ENCODE measurements at regions not wholly inside any gene's neighbourhood (a gene's known extent, or its start where the extent isn't known, plus 50 kb on each side); places are given as distances from the start of the nearest gene placed in this dataset.

GRCh38 chr9:88813638-88814209 is 177.5 kb upstream of the S1PR3 start:
- no peak for TF ChIP-seq EZH2 (IDR thresholded peaks at IDR 0.05; ENCODE audit: borderline replicate concordance, low read length)
- no peak for TF ChIP-seq CTCF (IDR thresholded peaks at IDR 0.05; ENCODE audit: low read length)
- Histone ChIP-seq H3K4me1 (ENCODE audit: insufficient read depth, low read length, severe bottlenecking) (peaks cover 32% of the 10 kb centered on the region), H3K79me2 (ENCODE audit: insufficient read depth, low read length) (no peaks in the 10 kb centered on the region), H3K27me3 (ENCODE audit: insufficient read depth, low read length) (no peaks in the 10 kb centered on the region), H3K4me3 (ENCODE audit: low read depth, low read length, poor library complexity, severe bottlenecking) (no peak overlapping the region), H3K4me2 (ENCODE audit: low read length) (no peak overlapping the region), H3F3A (ENCODE audit: insufficient read depth, low read length) (no peaks in the 10 kb centered on the region), H3K27ac (ENCODE audit: low read depth, low read length, poor library complexity, severe bottlenecking) (no peak overlapping the region), H4K20me1 (ENCODE audit: insufficient read depth, low read length) (no peaks in the 10 kb centered on the region), H3K9ac (ENCODE audit: low read length) (no peak overlapping the region), H3K9me3 (ENCODE audit: low read length) (no peaks in the 10 kb centered on the region), H2AFZ (ENCODE audit: low read length) (no peak overlapping the region), H3K36me3 (ENCODE audit: insufficient read depth, low read length) (no peaks in the 10 kb centered on the region; the same call in 1 of the 2 replicates), H3K9me2 (ENCODE audit: low read depth, low read length) (no peaks in the 10 kb centered on the region)

GRCh38 chr9:88814577-88814976 is 176.7 kb upstream of the S1PR3 start:
- H3K4me3 ChIP-seq (ENCODE audit: low read depth, low read length, poor library complexity, severe bottlenecking), result no peak overlapping the region
- H3K27ac ChIP-seq (ENCODE audit: low read depth, low read length, poor library complexity, severe bottlenecking), result no peak overlapping the region
- no peak overlapping the region for H3K4me2 ChIP-seq (ENCODE audit: low read length)
- no peak overlapping the region for H2AFZ ChIP-seq (ENCODE audit: low read length)
- H3K36me3 ChIP-seq (ENCODE audit: insufficient read depth, low read length), result no peaks in the 10 kb centered on the region; the same call in 1 of the 2 replicates
- no peaks in the 10 kb centered on the region for H3K79me2 ChIP-seq (ENCODE audit: insufficient read depth, low read length)
- TF ChIP-seq CTCF (IDR thresholded peaks at IDR 0.05; ENCODE audit: low read length) (no peak), EZH2 (IDR thresholded peaks at IDR 0.05; ENCODE audit: borderline replicate concordance, low read length) (no peak)
- no peaks in the 10 kb centered on the region for H3K9me3 ChIP-seq (ENCODE audit: low read length)
- peaks cover 26% of the 10 kb centered on the region for H3K4me1 ChIP-seq (ENCODE audit: insufficient read depth, low read length, severe bottlenecking)
- H3K9me2 ChIP-seq (ENCODE audit: low read depth, low read length), result no peaks in the 10 kb centered on the region
- H3K27me3 ChIP-seq (ENCODE audit: insufficient read depth, low read length), result no peaks in the 10 kb centered on the region
- H3K9ac ChIP-seq (ENCODE audit: low read length), result no peak overlapping the region
- H3F3A ChIP-seq (ENCODE audit: insufficient read depth, low read length), result no peaks in the 10 kb centered on the region
- H4K20me1 ChIP-seq (ENCODE audit: insufficient read depth, low read length), result no peaks in the 10 kb centered on the region

GRCh38 chr9:88816141-88816540 is 175.1 kb upstream of the S1PR3 start:
- no peak overlapping the region for H2AFZ ChIP-seq (ENCODE audit: low read length)
- H3F3A ChIP-seq (ENCODE audit: insufficient read depth, low read length), result no peaks in the 10 kb centered on the region
- H3K79me2 ChIP-seq (ENCODE audit: insufficient read depth, low read length), result no peaks in the 10 kb centered on the region
- no peaks in the 10 kb centered on the region for H3K9me2 ChIP-seq (ENCODE audit: low read depth, low read length)
- H4K20me1 ChIP-seq (ENCODE audit: insufficient read depth, low read length), result no peaks in the 10 kb centered on the region
- H3K9me3 ChIP-seq (ENCODE audit: low read length), result no peaks in the 10 kb centered on the region
- no peak overlapping the region for H3K4me3 ChIP-seq (ENCODE audit: low read depth, low read length, poor library complexity, severe bottlenecking)
- TF ChIP-seq EZH2 (IDR thresholded peaks at IDR 0.05; ENCODE audit: borderline replicate concordance, low read length), result no peak
- TF ChIP-seq CTCF (IDR thresholded peaks at IDR 0.05; ENCODE audit: low read length), result no peak
- H3K4me1 ChIP-seq (ENCODE audit: insufficient read depth, low read length, severe bottlenecking), result peaks cover 11% of the 10 kb centered on the region
- H3K36me3 ChIP-seq (ENCODE audit: insufficient read depth, low read length), result no peaks in the 10 kb centered on the region; the same call in 1 of the 2 replicates
- no peaks in the 10 kb centered on the region for H3K27me3 ChIP-seq (ENCODE audit: insufficient read depth, low read length)
- no peak overlapping the region for H3K27ac ChIP-seq (ENCODE audit: low read depth, low read length, poor library complexity, severe bottlenecking)
- no peak overlapping the region for H3K4me2 ChIP-seq (ENCODE audit: low read length)
- H3K9ac ChIP-seq (ENCODE audit: low read length), result no peak overlapping the region

Data from OCI-LY1 (cell line).